ENCODE measurements at regions not wholly inside any gene's neighbourhood (a gene's known extent, or its start where the extent isn't known, plus 50 kb on each side); places are given as distances from the start of the nearest gene placed in this dataset.

GRCh38 chr7:83824214-83824613 is 175.3 kb upstream of the SEMA3E start:
- TF ChIP-seq EZH2 (IDR thresholded peaks at IDR 0.05) (no peak), POLR2AphosphoS5 (IDR thresholded peaks at IDR 0.05; ENCODE audit: borderline replicate concordance, low read depth, low read length) (no peak)
